KMS-11 (cell line): ENCODE measurements at regions not wholly inside any gene's neighbourhood (a gene's known extent, or its start where the extent isn't known, plus 50 kb on each side); places are given as distances from the start of the nearest gene placed in this dataset.

Experiments
- H2AFZ ChIP-seq: fragments of 200-600 bp; sonication (generic); 2 replicates; pipeline ENCODE4 v1.6.1; 2016; ENCODE audit warnings: antibody characterized with exemption, mixed run types, low read depth
- H3K27ac ChIP-seq: fragments of 200-600 bp; sonication (generic); 2 replicates; pipeline ENCODE4 v1.6.1; 2016; ENCODE audit warnings: mild to moderate bottlenecking, mixed run types
- H3K27me3 ChIP-seq: fragments of 200-600 bp; sonication (generic); 2 replicates; pipeline ENCODE4 v1.6.1; 2017; ENCODE audit warnings: mild to moderate bottlenecking, low read depth, mixed run types, moderate library complexity; ENCODE audit not compliant: insufficient read depth
- H3K36me3 ChIP-seq: fragments of 200-600 bp; sonication (generic); 2 replicates; pipeline ENCODE4 v1.6.1; 2017; ENCODE audit warnings: mild to moderate bottlenecking, mixed run types; ENCODE audit not compliant: insufficient read depth
- H3K4me1 ChIP-seq: fragments of 200-600 bp; sonication (generic); 2 replicates; pipeline ENCODE4 v1.6.1; 2016; ENCODE audit warnings: mild to moderate bottlenecking, low read depth, mixed run types; ENCODE audit not compliant: poor library complexity, severe bottlenecking
- H3K4me2 ChIP-seq: fragments of 200-600 bp; sonication (generic); 2 replicates; pipeline ENCODE4 v1.7.0; 2016; ENCODE audit warnings: mild to moderate bottlenecking, mixed run types
- H3K4me3 ChIP-seq: fragments of 200-600 bp; sonication (generic); IDR thresholded peaks from 2 replicates; pipeline ENCODE4 v1.6.1; 2017; ENCODE audit warnings: low read depth, low read length, mixed read lengths; ENCODE audit not compliant: insufficient read depth
- H3K79me2 ChIP-seq: fragments of 200-600 bp; sonication (generic); 2 replicates; pipeline ENCODE4 v1.6.1; 2016; ENCODE audit warnings: low read depth, mixed run types; ENCODE audit not compliant: insufficient read depth
- H3K9ac ChIP-seq: fragments of 200-600 bp; sonication (generic); 2 replicates; pipeline ENCODE4 v1.6.1; 2016; ENCODE audit warnings: mild to moderate bottlenecking, mixed run types
- H4K20me1 ChIP-seq: fragments of 200-600 bp; sonication (generic); 2 replicates; pipeline ENCODE4 v1.6.1; 2016; ENCODE audit warnings: mild to moderate bottlenecking, mixed run types; ENCODE audit not compliant: insufficient read depth
- CTCF ChIP-seq: fragments of 200-600 bp; sonication (generic); conservative IDR thresholded peaks from 2 replicates; pipeline ENCODE4 v1.6.1; 2017; ENCODE audit warnings: low read depth, mild to moderate bottlenecking, antibody characterized with exemption, low read length, moderate library complexity, mixed read lengths

- H3K9ac ChIP-seq: no peak overlapping the region
- no peak overlapping the region for H3K4me3 ChIP-seq
- no peaks in the 10 kb centered on the region for H4K20me1 ChIP-seq
- TF ChIP-seq CTCF: no peak
- H3K4me1 ChIP-seq: no peaks in the 10 kb centered on the region
- no peak overlapping the region for H3K27ac ChIP-seq
- no peaks in the 10 kb centered on the region for H3K36me3 ChIP-seq
- H3K4me2 ChIP-seq: no peak overlapping the region
- no peak overlapping the region for H2AFZ ChIP-seq
- no peaks in the 10 kb centered on the region for H3K79me2 ChIP-seq
- no peaks in the 10 kb centered on the region for H3K27me3 ChIP-seq
These were observed 149.4 kb downstream of the SP3 start for GRCh38 chr2:173815772-173816171.

GRCh38 chr2:173817582-173817981 is 147.6 kb downstream of the SP3 start:
- no peaks in the 10 kb centered on the region for H3K36me3 ChIP-seq
- no peaks in the 10 kb centered on the region for H3K27me3 ChIP-seq
- no peaks in the 10 kb centered on the region for H3K79me2 ChIP-seq
- no peak overlapping the region for H3K4me2 ChIP-seq
- H2AFZ ChIP-seq: no peak overlapping the region
- no peaks in the 10 kb centered on the region for H4K20me1 ChIP-seq
- no peaks in the 10 kb centered on the region for H3K4me1 ChIP-seq
- TF ChIP-seq CTCF: no peak
- H3K4me3 ChIP-seq: no peak overlapping the region
- no peak overlapping the region for H3K27ac ChIP-seq
- no peak overlapping the region for H3K9ac ChIP-seq

GRCh38 chr2:173818285-173818684 is 146.9 kb downstream of the SP3 start:
- Histone ChIP-seq H3K36me3 (no peaks in the 10 kb centered on the region), H3K4me1 (no peaks in the 10 kb centered on the region), H2AFZ (no peak overlapping the region), H4K20me1 (no peaks in the 10 kb centered on the region), H3K79me2 (no peaks in the 10 kb centered on the region), H3K9ac (no peak overlapping the region), H3K27me3 (no peaks in the 10 kb centered on the region), H3K27ac (no peak overlapping the region), H3K4me3 (no peak overlapping the region), H3K4me2 (no peak overlapping the region)
- TF ChIP-seq CTCF: no peak

- Histone ChIP-seq H3K27me3 (no peaks in the 10 kb centered on the region), H2AFZ (no peak overlapping the region), H4K20me1 (no peaks in the 10 kb centered on the region), H3K9ac (no peak overlapping the region), H3K27ac (no peak overlapping the region), H3K79me2 (no peaks in the 10 kb centered on the region), H3K4me3 (no peak overlapping the region), H3K4me2 (no peak overlapping the region), H3K4me1 (no peaks in the 10 kb centered on the region), H3K36me3 (no peaks in the 10 kb centered on the region)
- no peak for TF ChIP-seq CTCF
These were observed 145.3 kb downstream of the SP3 start for GRCh38 chr2:173819852-173820251.

GRCh38 chr2:173821451-173821850 is 143.7 kb downstream of the SP3 start:
- H3K27me3 ChIP-seq: no peaks in the 10 kb centered on the region

More at GRCh38 chr2:173821451-173821850, 143.7 kb downstream of the SP3 start:
- no peak overlapping the region for H3K4me2 ChIP-seq
- TF ChIP-seq CTCF: no peak
- no peaks in the 10 kb centered on the region for H4K20me1 ChIP-seq
- H3K4me3 ChIP-seq: no peak overlapping the region
- no peak overlapping the region for H3K9ac ChIP-seq
- H3K36me3 ChIP-seq: no peaks in the 10 kb centered on the region
- H2AFZ ChIP-seq: no peak overlapping the region
- H3K4me1 ChIP-seq: no peaks in the 10 kb centered on the region
- H3K79me2 ChIP-seq: no peaks in the 10 kb centered on the region
- H3K27ac ChIP-seq: no peak overlapping the region
